ENCODE measurements at regions not wholly inside any gene's neighbourhood (a gene's known extent, or its start where the extent isn't known, plus 50 kb on each side); places are given as distances from the start of the nearest gene placed in this dataset.

DNA sequence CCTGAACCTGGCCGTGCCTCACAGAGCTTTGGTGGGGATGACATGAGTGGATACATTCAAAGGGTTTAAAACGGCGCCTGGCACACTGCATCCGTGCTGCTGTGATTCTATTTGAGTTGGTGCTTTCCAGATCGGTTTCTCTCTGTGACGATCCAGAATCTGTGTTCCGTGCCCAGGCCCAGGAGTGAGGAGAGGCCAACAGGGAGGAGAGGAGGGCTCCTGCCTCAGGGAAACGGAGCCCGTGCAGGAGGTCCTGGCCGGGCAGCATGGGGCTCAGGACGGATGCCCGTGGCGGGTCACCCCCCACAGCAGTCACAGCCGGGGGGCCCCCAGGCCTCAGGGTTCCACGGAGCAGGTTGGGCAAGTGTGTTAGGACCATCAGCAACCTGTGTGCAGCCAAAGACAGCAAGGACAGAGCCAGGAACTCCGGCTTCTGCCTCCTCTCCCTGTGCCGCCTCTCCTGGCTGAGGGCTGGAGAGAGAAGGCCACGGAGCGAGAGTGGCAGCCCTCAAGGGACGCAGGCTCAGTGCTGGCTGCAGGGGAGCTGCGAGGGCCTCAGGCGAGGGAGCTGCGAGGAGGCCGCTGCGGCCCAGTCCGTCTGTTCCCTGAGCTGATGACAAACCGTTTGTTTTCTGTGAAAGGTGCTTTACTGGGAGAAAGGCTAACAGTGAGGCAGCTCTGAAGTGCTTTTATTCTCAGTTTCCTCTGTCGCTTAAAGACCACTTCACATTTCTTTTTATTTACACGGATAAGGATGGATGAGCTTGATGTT, 99.3 kb downstream of the METRNL start:
- DNase-seq, result no peak

DNA sequence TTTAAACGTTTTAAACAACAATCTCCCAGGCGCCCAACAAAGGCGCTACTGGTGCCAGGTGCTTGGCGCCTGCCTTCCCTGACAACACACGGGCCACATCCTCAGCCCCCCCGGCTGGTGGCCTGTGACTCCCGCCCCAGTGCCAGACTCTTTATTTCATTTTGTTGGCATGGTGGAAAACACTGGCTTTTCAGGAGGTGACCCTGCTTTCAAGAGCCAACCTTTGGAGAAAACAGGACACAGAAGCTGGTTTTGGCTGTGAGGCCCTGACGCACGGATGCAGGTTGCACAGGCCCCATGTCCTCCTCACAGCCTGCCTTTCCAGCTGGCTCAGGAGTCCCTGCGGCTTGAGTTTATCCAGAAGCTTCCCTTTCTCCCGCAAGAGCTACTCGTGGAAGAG, 100.0 kb downstream of the METRNL start:
- no peak for DNase-seq

DNA sequence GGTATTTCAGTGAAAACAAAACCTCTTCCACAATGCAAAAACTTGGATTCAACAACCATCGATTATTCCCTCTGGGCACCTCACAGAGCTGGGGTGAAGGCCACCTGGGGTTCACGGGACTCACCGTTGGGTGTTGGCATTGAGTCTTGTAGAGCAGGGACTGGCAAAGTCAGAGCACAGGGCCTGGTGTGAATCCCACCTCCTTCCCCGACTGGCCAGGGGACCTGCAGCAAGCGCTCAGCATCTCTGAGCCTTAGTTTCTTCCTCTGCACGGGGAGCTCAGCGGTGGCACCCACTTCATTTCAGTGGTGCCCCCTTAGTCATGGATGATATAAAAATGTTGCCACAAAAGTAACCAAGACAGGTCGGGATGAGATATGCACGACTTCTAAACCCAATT, 100.4 kb downstream of the METRNL start:
- no peak for DNase-seq

DNA sequence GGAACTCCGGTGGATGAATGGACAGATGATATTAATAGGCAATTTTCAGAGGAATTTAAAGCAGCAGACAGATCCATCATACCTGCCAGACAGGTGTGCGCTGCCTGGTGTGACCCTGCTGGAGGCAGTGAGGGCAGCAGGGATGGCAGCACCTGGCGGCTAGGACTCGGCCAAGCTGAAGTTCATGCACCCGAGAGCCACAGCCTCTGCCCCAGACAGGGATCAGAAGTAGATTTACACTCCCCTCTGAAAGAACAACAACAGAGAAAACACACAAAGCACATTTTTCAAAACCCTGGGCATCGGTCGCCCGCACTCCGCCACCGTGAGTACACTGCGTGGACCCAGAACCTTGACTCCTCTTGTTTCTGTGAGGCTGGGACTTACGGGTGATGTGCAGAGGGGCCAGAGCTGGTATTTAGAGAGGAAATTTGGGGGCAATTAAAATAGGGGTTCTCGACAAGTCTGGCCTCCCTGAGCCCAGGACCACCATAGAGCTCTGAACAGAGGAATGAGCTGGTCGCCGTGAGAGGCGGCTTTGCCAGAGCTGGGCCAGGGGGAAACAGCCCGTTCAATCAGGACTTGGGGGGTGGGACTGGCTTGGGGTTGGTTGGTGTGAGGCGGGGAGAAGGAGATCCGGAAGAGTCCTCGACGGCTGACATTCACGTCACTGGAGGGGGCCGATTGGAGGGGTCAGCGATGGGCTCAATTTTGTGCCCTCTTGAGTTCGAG, 101.0 kb downstream of the METRNL start:
- DNase-seq, result no peak

DNA sequence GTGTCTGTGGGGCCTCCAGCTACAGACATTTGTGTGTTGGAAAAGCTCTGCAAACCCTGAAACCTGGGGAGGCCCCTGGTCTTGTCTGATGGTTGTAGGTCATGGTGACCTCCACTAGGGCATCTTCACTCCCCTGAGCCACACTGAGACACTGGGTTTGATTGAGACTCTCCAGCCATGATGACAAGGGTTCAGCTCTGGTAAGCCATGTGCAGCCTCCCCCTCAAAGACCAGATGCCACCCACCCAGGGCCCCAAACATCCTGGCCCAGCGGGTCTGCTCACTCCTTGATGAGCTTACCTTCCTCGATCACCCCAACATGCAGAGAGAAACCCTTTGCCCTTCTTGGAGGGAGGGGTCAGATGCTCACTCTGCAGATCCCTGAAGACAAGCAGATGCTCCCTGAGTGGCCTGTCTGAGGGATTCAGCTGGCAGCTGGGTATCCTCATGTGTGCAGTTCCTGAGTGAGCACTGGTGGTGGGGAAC, 101.6 kb downstream of the METRNL start:
- no peak for DNase-seq

DNA sequence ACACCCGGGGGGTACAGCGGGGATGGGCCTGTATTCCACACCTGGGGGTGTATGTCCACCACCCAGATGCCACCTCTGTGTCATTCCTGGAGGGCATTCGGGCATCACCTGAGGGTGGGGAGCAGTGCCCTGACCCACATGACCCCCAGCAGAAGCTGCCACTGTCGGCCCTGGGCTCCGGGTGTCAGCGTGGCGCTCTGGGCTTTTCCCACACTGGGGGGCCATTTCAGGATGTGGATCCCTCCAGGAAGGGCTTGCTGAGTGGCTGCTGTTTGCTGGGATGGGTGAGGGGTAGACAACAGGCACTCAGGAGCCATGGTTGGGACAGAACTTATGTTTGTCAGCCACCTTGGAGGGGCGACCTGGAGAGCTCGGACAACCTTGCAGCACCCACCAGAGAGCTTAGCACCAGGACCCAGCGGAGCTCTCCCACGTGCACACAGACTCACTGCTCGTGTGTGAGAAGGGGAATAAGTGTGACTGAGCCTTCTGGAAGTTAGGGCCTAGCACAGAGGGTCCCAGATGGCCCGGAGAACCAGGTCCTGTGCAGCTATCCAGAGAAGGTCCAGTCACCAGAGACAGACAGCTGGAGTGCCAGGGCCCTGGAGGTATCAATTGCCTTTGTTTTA, 102.7 kb downstream of the METRNL start:
- no peak for DNase-seq

DNA sequence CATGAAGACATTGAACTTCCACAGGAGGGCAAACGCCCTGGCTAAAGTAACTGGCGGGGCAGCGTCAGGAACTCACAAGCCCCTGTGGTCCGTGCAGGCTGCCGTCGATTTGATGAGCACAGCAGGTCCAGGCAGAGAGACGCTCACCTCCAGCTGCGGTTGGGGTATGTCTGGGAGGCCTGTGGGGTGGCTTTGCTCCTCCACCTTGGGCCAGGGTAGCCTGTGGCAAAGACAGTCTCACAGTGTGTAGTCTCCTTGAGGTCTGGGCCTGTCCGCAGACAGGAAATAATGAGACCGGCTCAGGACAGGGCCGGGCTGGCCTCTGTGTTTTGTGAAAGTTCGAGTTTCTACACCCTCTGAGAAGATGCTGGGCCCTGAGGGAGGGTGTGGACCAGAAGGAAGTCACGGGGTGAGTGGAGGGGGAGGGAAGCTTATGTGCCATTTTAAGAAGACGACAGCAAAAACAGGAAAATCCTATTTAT, 103.3 kb downstream of the METRNL start:
- no peak for DNase-seq

DNA sequence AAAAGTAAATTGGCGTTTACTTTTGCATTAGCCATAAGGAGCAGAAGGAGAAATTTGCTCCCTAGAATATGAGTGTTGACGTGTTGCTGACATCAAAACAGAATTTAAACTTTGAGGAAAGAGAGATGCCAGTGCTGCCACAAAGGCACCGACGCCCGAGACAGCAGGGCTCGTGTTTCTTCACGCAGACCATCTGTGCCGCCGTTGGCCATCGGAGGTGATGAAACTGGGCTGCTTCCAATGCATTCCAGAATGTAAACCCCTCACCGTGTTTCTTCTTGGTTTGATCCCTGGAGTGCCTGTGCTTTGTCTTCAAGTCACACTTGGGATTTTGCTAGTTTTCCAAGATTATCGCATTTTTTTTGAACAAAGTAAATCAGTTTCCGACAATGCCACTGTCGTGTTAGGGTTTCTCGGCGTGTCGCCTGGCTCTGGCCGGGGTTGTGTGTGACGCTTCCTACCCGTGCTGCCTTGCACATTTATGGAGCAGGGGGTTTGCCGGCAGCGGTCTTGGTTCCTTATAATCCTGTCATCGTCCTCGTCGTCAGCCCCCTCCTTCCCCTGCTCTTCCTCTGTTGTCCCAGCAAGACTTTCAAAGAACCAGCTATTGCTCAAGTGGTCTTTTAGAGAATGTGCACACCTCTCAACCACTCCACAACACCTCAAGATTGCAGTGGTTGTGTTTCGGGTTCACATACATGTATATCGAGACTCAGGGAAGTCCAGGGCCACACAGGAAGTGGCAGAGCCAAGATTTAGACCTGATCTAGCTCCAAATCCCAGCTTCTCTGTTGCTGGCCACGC, 103.9 kb downstream of the METRNL start:
- no peak for DNase-seq

DNA sequence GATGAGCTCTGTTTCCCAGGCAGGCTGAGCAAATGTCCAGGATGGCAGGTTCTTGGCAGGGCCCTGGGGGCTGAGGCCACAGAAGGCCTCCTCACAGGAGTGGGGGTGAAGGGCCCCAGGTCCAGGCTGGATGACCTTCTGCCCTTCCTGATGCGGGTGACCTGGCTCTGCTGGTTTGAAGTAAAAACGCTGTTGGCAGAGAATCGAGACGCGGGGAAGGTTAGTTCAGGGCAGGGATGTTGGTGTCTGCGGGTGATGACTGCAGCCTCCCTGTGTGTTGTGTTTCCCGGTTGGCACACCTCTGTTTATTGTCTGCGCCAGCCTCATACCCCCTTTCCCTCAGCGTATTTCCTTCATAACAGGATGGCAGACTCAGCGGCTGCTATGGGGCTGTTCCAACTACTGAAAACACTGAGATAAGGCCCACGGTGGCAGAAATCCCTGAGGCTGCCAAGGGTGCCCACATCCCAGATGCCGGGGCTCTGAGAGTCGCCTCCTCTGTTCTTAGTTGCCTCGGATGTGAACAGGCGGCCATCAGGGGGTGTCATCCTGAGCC, 104.6 kb downstream of the METRNL start:
- no peak for DNase-seq

DNA sequence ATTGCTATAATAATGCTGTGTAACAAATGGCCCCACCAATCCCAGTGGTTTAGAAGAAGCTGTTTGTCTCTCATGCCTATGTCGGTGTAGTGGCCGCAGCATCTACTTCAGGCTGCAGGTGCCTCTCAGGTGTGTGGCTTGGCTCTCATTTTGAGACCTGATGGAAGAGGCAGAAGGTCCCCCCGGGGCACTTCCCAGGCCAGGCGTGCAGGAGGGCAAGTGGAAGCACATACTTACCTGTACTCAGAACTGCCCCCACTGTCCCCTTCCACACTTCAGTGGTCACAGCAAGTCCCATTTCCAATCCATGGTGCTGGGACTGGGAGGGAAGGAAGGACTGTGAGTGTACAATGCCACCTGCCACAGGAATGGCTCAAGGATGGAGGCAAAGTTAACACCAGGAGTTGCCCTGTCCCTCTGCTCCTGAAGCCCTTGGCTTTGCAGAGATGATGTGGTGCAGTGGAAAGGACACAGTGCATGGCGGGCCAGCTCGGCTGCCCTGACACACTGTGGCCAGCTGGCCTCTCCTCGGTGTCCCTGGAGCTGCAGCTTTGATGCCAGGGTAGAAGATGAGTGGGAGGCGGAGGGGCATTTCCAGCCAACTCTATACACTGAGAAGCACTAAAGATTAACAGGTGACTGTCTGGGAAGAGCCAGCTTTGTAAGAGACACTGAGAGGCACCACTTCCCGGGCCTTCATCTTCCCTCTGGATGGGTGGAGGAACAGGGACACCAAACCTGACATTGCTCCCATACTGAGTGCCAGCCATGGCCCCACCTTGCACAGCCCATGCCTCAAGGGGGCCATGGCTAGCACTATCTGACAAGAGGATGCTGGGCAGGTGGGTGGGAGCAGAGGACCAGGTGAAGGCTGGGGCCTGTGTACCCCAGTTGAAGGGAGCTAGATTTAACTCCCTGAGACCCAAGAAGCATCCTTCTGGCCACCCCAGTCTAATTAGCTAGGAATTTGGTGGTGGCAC, 105.9 kb downstream of the METRNL start:
- DNase-seq, result no peak

DNA sequence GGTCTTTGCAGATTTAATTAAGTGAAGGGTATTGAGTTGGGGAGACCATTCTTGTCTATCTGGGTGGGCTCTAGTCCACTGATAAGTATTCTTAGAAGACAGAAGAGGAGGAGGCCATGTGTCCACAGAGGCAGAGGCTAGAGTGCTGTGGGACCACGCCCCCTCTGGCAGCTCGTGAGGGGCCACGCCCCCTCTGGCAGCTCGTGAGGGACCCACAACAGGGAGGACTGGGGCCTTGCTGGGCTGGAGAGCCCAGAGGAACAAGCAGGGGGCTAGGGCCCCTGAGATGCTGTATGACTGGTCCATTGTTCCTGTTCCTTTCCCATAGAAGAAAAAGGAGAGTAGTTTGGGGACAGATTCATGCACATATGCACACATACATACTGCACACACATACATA, 106.8 kb downstream of the METRNL start:
- no peak for DNase-seq

DNA sequence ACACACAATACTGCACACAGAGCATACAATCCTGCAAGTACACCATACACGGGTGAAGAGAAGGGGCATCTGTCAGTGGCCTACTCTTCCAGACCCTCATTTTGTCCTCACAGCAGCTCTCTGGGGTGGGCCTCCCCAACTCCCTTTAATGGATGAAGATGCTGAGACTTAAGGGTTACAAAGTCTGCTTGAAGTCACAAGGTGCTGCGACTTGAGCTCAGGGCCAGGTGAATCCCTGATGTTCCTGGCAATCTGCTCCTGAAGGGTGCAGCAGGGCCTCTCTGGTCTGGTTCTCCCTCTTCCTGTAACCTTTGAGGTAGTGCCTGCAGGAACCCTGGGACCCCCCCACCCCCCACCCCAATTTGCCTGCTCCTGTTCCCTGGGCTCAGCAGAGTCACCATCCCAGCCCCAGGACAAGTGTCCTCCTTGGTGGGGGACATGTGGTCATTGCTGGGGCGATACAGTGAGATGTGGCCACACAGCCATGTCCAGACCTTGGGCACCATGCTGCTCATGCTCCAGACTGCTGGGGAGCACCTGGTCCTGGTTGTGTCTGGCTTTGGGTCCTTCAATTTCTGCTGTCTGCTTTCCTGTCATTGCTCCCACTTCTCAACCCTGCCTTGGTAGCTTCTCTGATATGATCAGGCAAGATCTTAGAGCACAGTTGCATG, 107.5 kb downstream of the METRNL start:
- no peak for DNase-seq

DNA sequence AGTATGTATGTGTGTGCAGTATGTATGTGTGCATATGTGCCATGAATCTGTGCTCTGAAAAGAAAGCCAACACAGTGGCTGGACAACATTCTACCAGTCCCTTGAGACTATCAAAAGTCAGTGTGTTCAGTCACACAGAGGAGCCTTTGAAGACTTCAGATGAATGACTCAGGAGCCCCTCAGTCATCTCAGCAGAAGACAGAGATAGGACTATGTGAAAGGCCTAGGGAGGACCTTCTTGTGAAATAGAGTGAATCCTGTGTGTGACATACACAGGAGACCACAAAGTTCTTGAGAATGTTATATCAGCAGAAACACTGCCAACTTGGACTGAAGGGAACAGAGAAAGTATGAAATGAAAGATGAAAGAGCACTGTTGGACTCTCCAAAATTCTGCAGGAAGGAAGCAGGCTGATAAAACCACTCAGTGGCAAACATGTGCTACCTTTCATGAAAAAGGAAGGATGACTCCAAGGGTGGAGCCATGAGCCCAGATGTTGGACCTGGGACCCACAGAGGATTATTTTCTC, 108.4 kb downstream of the METRNL start:
- no peak for DNase-seq

DNA sequence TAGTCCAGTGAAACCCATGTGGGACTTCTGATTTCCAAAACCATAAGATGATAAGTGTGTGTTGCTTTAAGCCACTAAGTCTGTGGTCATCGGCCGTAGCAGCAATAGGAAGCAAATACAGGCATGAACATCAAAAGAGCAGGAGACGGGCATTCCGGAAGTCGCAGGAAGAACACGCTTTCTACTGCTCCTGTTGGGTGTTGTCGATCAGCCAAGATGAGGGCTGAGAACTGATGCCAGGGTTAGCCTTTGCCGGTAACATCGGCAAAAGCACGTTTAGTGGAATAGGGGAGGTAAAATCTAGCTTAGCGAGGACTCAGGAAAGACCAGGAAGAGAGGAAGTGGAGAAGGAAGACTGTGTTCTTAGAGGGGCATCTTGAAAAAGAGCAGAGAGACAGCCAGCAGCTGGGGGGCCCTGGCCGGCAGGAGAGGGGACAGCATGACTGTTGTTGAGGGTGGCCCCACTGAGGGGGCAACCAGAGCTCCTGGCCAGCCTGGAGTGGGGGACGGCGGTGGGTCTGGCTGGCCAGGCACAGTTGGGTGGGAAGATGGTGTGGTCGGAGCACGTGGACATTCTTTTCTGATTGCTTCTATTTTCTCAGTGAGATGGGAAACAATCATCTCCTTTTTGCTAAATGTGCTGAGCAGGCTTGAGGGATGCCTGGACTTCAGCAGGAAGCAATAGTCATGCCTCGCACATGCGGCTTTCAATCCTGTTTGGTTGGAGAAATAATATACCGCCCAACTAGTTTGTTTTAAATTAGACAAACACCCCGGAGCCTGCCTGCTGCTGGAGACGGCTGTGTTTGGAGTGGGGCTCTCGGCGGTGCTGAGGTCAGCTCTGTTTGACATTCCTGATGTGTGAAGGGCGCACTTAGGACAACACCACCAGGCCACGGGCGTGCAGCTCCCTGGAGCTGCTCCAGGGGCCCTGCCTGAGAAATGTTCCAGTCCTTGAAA, 109.9 kb downstream of the METRNL start:
- peak; percentile 50 for DNase-seq

DNA sequence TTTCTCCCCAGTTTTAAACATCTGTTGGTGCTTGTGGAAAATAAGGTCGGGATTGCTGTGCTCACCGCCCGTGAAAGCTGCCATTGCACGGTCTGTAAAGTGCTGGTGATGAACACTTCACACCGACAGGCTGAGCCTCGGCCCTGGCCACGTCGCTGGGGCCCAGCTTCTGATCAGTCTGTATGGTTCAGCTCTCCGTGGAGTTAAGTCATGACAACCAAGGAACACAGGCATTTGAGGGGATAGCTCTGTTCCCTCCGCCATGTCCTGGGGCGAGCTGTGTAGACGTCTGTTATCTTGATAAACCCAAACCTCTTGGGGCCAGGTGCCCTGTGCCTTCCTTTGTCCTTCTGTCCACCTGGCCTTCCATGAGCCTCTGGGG, 110.6 kb downstream of the METRNL start:
- DNase-seq, result no peak

DNA sequence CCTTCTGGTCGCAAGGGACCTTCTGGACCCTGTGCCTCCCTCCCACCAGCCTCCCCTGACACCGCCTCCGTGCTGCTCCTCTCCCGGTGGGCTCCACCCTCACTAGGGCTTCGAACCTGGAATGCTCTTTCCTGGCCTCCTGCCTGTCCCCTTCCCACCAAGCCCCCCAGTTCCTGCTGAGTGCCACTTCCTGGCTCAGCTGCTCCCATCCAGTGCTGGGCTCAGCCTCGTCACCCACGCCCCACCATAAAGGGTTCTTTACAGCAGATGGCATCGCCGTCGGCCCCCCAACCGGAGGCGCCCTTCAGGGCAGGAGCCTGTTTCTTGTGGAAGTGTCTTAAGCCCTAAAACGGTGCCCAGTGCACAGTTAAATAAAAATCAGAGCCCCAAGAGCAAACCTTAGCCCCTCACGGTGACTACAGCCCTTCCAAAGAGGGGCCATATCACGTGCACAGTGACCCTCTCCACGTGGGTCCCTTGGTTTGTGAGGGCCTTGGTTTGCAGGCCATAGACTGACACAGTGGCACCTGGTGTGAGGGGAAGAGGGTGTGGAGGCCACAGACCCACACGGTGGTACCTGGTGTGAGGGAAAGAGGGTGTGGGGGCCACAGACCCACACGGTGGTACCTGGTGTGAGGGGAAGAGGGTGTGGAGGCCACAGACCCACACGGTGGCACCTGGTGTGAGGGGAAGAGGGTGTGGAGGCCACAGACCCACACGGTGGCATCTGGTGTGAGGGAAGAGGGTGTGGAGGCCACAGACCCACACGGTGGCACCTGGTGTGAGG, 111.4 kb downstream of the METRNL start:
- DNase-seq, result no peak

DNA sequence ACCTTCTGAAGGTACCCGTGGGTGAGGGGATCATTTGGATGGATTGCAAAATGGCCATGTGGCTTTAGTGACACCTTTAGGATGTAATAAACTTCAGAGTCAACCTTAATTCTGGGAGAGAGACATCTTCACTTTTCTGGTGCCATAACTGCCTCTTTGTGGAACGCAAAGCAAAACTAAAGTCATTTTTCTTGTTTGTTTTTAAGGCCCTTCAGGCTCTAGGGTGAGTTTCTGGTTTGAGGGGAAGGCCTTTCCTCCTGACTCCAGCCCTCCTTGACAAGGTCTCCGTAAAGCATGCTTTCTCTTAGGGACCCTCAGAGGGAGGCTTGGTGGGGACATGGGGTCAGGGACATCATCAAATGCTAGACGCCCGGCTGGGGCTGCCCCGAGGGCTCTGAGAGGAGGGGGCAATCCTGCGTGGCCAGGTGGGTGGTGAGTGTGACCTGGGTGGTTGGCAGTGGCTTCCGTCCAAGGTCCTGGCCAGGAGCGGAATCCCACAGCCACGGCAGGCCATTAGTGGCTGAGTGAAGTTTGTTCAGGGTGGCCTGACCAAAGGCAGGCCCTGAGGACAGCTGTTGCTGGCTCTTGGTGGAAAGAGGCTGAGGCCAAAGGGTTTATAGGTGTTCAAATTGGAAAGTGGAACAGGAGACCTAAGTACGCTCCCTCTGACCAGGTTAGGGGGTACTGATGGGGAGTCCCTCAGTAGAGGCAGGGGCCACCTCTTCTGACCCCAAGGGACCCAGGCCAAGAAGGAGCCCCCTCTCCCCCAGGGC, 112.2 kb downstream of the METRNL start:
- no peak for DNase-seq
